Liver (tissue), 8 donors: ENCODE measurements at regions not wholly inside any gene's neighbourhood (a gene's known extent, or its start where the extent isn't known, plus 50 kb on each side); places are given as distances from the start of the nearest gene placed in this dataset.
"Not testable (repeated sequence)": the region's sequence is repeated elsewhere in the genome, so short reads cannot be mapped to it uniquely, and the experiment has no call there.

Source experiments
- DNase-seq: peaks from one replicate; pipeline ENCODE4 v3.0.0-alpha.2; 2017; ENCODE audit warnings: low spot score
- H3K27ac ChIP-seq, 2 donors: one replicate each; pipeline ENCODE4 v1.7.0; 2013; ENCODE audit warnings: inconsistent platforms in 2 of 2, low read length in 2 of 2, control low read depth in 1 of 2, low read depth in 1 of 2, mild to moderate bottlenecking in 1 of 2
- H3K27me3 ChIP-seq, 4 donors: one replicate each; pipeline versions ENCODE4 v1.6.1 to v1.7.0; 2013; ENCODE audit warnings: low read length in 3 of 4, inconsistent platforms in 1 of 4, mild to moderate bottlenecking in 1 of 4, moderate library complexity in 1 of 4; ENCODE audit not compliant: control insufficient read depth in 4 of 4, insufficient read depth in 4 of 4
- H3K36me3 ChIP-seq, 4 donors: one replicate each; pipeline versions ENCODE4 v1.6.1 to v1.7.0; 2013; ENCODE audit warnings: low read length in 3 of 4, mild to moderate bottlenecking in 3 of 4, low read depth in 1 of 4, moderate library complexity in 1 of 4; ENCODE audit not compliant: control insufficient read depth in 4 of 4, insufficient read depth in 3 of 4
- H3K4me1 ChIP-seq, 4 donors: one replicate each; pipeline versions ENCODE4 v1.6.1 to v1.7.0; 2013; ENCODE audit warnings: low read length in 3 of 4, mild to moderate bottlenecking in 3 of 4, moderate library complexity in 1 of 4; ENCODE audit not compliant: control insufficient read depth in 4 of 4, insufficient read depth in 4 of 4
- H3K4me3 ChIP-seq, 3 donors: one replicate each; pipeline versions ENCODE4 v1.6.1 to v1.7.0; 2013; ENCODE audit warnings: low read length in 3 of 3, control low read depth in 1 of 3, low read depth in 1 of 3, mild to moderate bottlenecking in 1 of 3
- H3K9ac ChIP-seq, 2 donors: one replicate each; pipeline ENCODE4 v1.7.0; 2013; ENCODE audit warnings: low read length in 2 of 2, mild to moderate bottlenecking in 2 of 2, moderate library complexity in 2 of 2, control low read depth in 1 of 2, low read depth in 1 of 2
- H3K9me3 ChIP-seq, 4 donors: one replicate each; pipeline versions ENCODE4 v1.6.1 to v1.7.0; 2013; ENCODE audit warnings: low read length in 3 of 4; ENCODE audit not compliant: control insufficient read depth in 4 of 4
- CTCF ChIP-seq: fragments of 150-350 bp; IDR thresholded peaks from 2 replicates; pipeline ENCODE4 v1.5.1; 2017; ENCODE audit warnings: improper control_type of control experiment, low read depth, low read length; ENCODE audit not compliant: missing input control
- JUND ChIP-seq, 2 donors: IDR thresholded peaks; 2 replicates each; pipeline ENCODE4 v1.6.1; 2016; ENCODE audit warnings: antibody characterized with exemption in 2 of 2
- REST ChIP-seq: IDR thresholded peaks from 2 replicates; pipeline ENCODE4 v1.6.1; 2016; ENCODE audit warnings: antibody characterized with exemption, mild to moderate bottlenecking
- RXRA ChIP-seq, 2 donors: IDR thresholded peaks; 2 replicates each; pipeline ENCODE4 v1.6.1; 2017 to 2018; ENCODE audit warnings: antibody characterized with exemption in 2 of 2, mild to moderate bottlenecking in 1 of 2
- TAF1 ChIP-seq: conservative IDR thresholded peaks from 2 replicates; pipeline ENCODE4 v1.6.1; 2016; ENCODE audit warnings: antibody characterized with exemption, mild to moderate bottlenecking
- WGBS: extraction: QIAGEN DNeasy Blood & Tissue Kit; methylation state at CpG from one replicate; pipeline ENCODE4 v1.1.7; 2013; 5-methylcytosine and 5-hydroxymethylcytosine counted together
- donor health status: healthy.
- donor health status: healthy.
- donor health status: healthy.
- donor health status: healthy.
- donor health status: healthy.

GRCh38 chr5:1733369-1733768, 66.3 kb downstream of the MRPL36 start (continued):
- TF ChIP-seq CTCF (no peak), REST (no peak)

- TF ChIP-seq TAF1 = no peak
- H3K9me3 ChIP-seq = no peaks in the 10 kb centered on the region
- no peak overlapping the region for H3K9ac ChIP-seq
- peaks cover 0 to 1% (median 0%) of the 10 kb centered on the region in 4 donors for H3K27me3 ChIP-seq
- no peaks in the 10 kb centered on the region for H3K36me3 ChIP-seq
- H3K4me1 ChIP-seq = no peaks in the 10 kb centered on the region
- H3K4me3 ChIP-seq = no peak overlapping the region
- H3K27ac ChIP-seq = no peak overlapping the region
- WGBS = 88% methylated on average over 5 of the region's 5 CpGs
- no peak for DNase-seq
Observed at GRCh38 chr5:1732945-1733344, 66.7 kb downstream of the MRPL36 start.

GRCh38 chr5:1732238-1732941, 67.2 kb downstream of the MRPL36 start:
- H3K9ac ChIP-seq = no peak overlapping the region
- no peak overlapping the region for H3K4me3 ChIP-seq
- H3K27me3 ChIP-seq = no peaks in the 10 kb centered on the region
- TF ChIP-seq JUND (IDR thresholded peaks at IDR 0.05) (no peak), RXRA (IDR thresholded peaks at IDR 0.05) (no peak)
- H3K36me3 ChIP-seq = no peaks in the 10 kb centered on the region
- DNase-seq = no peak
- H3K27ac ChIP-seq = no peak overlapping the region
- H3K4me1 ChIP-seq = no peaks in the 10 kb centered on the region
- WGBS = 86% methylated on average over 9 of the region's 9 CpGs
- H3K9me3 ChIP-seq = no peaks in the 10 kb centered on the region

GRCh38 chr5:1731855-1732237, 67.8 kb downstream of the MRPL36 start:
- not testable (repeated sequence) for H3K9ac ChIP-seq, H3K4me3 ChIP-seq, H3K4me1 ChIP-seq, H3K36me3 ChIP-seq, DNase-seq, H3K9me3 ChIP-seq, H3K27ac ChIP-seq, H3K27me3 ChIP-seq
- whole genome bisulfite sequencing = 82% methylated on average over 4 of the region's 4 CpGs
